HG03342 (cell line): ENCODE measurements at regions not wholly inside any gene's neighbourhood (a gene's known extent, or its start where the extent isn't known, plus 50 kb on each side); places are given as distances from the start of the nearest gene placed in this dataset.

ENCODE experiments used
- ATAC-seq: cut with Tn5 transposase; IDR thresholded peaks from one replicate; pipeline ENCODE4 v1.9.1; 2021; ENCODE audit warnings: mild to moderate bottlenecking, moderate library complexity; ENCODE audit not compliant: unreplicated experiment

- ATAC-seq: no peak
Observed at GRCh38 chr9:78491402-78491801, 194.5 kb downstream of the PSAT1 start.

DNA sequence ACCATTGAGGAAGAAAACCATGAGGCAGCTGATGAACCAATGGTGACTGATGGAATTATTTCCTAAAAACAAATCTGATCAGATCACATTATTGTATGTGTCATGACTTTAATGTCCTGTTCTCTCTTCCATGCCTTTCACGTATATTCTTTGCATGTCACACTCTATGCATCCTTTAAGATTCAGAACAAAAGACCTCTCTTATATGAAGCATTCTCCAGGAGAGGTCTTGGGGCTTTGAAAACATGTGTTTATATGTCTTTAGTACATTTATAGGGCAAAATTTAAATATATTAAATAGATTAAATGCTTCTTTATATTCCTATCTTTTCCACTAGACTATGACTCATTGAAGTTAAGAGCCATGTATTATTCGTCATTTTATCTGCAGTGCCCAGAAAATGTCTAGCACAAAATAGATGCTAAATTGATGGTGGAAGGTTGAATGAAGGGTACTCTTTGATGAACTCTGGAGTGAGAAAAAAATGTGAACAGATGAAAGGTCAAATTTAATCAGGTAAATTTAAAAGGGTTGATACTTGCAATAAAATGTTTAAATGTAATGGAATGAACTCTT lies 196.3 kb downstream of the PSAT1 start:
- ATAC-seq: no peak

- no peak for ATAC-seq
Observed at GRCh38 chr9:78502566-78502965, 205.6 kb downstream of the PSAT1 start.

DNA sequence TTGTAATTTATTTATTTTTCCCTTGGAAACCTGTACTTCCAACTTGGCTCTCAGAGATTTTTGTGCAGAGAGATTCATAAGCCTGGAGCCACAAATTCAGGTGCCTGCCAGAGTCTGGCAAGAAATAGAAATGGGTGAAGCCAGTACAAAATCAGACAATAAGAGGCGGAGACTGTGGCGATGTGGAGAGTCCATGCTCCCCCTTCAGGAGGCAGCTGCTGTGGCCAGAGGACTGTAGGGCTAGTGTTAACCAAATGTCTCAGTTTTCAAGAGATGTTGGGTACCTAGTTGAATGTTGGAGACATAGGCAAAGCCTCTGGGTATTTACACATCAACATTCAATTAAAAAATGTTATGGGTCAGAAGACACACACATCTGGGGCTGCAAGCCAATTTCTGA lies 208.6 kb downstream of the PSAT1 start:
- ATAC-seq: no peak

DNA sequence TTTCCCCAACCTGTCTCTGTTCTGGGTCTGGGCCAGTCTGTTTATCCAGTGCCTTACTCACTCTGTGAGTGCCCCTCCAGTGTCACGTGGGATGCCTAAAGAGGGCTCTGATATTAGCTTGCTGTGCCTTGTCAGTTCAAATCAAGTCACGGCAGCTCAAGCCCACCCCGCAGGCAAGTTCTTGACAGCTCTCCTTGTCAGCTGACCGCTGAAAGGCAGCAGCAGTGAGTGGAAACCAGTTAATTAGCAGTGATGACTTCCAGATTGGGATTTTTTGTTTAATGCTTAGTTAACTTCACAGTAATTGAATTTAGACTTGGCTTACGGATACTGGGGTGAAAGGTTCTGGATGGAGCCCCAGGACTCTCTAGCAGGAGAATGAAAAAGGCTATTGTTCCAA lies 210.1 kb downstream of the PSAT1 start:
- ATAC-seq: no peak

DNA sequence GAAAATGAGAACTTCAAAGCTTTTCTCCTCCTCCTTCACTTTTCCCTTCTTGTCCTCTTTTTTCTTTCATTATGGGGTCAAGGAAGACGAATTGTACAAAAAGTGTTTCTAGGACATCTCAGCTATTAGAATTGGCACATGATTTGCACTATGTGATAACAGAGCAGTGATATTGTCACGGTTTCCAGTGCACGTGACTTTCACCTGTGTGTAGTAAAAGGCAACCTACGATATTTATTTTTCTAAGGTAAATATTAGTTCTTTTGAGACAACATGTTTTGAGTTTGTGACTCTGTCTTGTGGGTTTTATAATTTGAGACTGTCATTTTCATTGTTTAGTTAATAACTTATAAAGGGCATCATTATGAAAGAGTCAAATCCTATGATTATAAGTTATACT lies 213.1 kb downstream of the PSAT1 start:
- no peak for ATAC-seq

DNA sequence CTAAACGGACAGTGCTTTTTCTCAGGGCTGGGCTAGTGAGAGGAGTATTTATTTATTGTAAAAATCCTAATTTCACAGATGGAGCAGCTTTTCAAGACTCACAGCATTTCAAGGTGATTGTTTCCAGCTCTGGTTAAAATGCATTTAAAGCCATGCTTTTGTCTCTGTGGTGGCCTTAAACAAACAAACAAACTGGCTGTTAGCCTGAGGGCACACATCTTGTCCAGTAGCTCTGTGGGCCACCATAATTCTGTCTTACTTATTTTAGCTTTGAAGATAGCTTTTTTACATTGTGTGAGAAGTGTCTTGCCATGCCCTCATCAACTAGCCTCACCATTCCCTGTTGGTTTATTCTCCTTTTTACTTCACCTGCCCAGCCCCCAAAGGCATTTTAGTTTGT lies 218.2 kb downstream of the PSAT1 start:
- ATAC-seq: no peak

- no peak for ATAC-seq
Observed at GRCh38 chr9:78519786-78520185, 222.9 kb downstream of the PSAT1 start.

DNA sequence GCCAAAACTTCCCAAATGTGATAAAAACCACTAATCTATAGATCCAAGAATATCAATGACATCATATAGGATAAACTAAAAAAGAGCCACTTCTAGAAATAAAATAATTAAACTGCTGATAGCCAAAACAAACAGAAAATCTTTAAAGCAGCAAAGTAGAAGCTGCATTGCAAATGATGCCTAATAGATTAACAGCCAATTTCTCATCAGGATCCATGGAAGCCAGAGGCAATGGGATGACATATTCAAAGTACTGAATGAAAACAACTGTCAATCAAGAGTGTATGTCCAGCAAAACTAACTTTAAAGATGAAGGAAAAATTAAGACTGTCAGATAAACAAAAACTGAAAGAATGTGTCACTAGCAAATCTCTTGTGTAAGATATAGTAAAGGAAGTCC lies 224.8 kb downstream of the PSAT1 start:
- no peak for ATAC-seq

DNA sequence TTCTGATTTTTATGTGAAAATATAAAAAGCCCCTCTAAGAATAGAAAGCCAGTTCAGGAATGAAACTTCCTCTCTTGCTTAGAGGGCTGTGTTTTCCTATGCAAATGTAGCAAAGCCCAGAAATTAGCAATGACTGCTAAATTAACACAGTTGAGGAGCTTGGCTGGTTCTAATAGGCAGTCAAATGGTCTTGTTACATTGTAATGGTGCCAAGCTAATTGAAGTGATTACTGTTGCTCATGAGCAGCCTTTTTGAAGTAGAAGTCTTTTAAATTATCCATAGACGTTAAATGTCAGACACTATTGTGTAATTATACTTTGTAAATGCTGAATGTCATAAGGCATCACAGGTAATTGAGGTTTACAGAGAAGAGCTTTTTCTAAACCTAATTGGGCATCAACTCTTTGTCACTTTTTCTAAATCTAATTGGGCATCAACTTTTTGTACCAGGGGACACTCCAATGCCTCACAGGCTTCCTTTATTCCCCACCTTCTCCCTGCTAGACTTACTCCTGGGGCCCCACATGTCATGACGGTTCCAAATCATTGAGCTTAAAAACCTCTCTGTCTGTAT lies 229.1 kb downstream of the PSAT1 start:
- ATAC-seq: no peak

DNA sequence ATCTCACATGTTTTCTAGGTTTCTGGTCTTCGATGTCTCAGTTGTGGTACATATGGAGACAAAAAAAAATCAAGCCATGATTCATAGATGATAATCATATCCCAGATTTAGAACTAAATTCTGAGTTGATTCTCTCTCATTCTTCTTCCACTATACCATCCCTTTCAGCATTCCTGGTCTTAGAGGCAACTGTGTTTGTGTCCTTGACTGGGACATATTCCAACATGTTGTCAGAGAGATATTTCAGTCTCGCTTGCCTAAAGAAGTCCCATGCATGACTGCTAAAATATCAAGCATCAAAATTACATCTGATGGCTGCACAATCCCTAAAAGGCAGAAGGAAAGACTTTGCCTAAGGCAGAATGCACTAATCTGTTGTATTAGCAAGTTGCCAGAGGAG lies 236.6 kb downstream of the PSAT1 start:
- no peak for ATAC-seq

DNA sequence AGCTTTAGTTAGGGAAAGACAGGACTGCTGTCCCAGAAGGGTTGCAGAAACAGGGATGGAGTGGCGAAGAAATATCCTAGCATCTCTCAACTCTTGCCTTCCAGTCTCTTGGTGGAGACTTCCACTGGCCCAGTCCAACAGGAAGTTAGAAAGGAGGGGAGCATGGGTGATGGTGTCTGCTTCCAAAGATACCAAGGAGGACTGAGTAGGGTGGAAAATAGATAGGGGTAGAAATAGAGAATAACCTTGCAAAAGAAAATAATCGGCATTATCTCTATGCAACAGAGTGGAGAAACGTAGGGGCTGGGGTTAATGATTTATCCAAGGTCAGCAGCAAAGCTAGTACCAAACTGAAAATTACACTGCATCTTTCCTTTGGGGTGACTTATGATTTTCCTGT lies 242.3 kb downstream of the PSAT1 start:
- ATAC-seq: no peak

- ATAC-seq: no peak
Observed at GRCh38 chr9:78539904-78540303, 243.0 kb downstream of the PSAT1 start.

- ATAC-seq: no peak
Observed at GRCh38 chr9:78541868-78542443, 245.0 kb downstream of the PSAT1 start.

- no peak for ATAC-seq
Observed at GRCh38 chr9:78542491-78543181, 245.7 kb downstream of the PSAT1 start.

GRCh38 chr9:78543353-78543752 lies 246.4 kb downstream of the PSAT1 start:
- ATAC-seq: no peak

DNA sequence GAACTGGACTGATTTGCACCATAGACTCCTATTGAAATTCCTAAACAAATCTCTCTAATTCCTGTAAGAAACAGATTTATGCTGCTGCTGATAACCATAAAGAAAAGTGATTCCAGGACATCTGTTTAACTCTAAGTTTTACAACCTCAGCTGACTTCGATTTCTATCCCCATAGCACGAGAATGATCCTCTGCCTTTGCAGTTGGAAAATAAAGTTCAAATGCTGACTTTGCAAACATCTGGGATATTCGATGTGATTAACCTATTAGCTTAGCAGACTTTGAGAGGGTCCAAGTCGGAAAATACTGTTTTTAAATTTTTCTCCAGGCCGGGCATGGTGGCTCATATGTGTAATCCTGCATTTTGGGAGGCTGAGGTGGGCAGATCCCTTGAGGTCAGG lies 247.3 kb downstream of the PSAT1 start:
- ATAC-seq: no peak

DNA sequence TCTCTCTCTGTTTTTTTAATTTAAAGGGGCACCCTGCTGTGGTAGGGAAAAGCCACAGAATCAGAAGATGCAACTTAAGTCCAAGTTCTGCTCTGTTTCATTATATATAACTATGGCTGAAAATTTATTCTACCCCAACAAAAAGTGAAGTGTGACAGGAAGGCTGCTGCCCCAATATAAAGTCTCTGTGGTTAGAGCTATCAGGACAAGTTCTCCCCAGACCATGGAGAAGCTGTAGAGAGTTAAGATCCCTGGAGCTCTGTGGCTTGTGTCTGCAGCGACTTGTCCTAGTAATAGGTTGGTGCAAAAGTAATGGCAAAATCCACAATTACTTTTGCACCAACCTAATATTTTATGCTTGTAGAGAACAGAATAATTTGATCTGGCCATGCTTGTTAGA lies 250.9 kb downstream of the PSAT1 start:
- ATAC-seq: no peak

DNA sequence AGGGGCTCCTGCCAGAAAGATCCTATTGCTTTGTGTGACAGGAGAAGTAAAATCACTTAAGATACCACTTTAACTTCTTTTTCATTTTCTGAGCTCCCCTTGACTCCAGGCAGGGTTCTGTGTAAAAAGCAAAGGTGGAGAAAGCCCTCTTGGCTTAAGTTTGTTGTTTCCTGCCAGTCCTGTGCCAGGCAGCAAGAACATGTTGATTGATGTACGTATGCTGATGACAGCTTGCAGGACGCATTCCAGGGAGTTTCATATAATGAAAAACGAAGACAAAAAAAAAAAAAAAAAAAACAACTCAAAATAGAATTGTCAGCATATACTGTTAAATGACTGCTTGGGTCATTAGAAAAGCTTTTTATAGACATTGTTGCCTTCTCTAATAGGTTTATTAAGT lies 251.7 kb downstream of the PSAT1 start:
- ATAC-seq: no peak

GRCh38 chr9:78549711-78550110 lies 252.8 kb downstream of the PSAT1 start:
- ATAC-seq: no peak

GRCh38 chr9:78552802-78553201 lies 255.9 kb downstream of the PSAT1 start:
- ATAC-seq: no peak

DNA sequence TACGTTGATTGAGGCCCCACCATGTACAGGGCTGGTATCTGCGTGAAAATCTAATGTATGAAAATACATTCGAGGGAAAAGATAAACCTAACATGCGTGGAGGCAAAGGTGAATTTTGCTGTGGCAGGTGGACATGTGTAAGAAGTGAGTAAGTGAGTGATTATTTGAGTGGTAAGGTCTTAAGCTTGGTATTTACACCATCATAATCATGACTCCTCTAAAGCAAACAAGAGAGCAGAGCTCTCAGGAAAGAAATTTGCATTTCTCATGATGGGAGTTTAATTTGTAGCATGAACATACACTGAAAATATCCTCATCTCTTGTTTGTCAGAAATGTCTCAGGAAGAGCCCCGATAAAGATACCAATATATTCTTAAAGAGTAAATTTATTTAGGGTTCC lies 260.6 kb downstream of the PSAT1 start:
- ATAC-seq: no peak
